Lower leg skin (tissue), 3 donors: ENCODE measurements at regions not wholly inside any gene's neighbourhood (a gene's known extent, or its start where the extent isn't known, plus 50 kb on each side); places are given as distances from the start of the nearest gene placed in this dataset.

Experiments
- CTCF ChIP-seq, 3 donors: fragments of 450-650 bp; IDR thresholded peaks; one replicate each; pipeline ENCODE4 v1.5.1; 2016; ENCODE audit warnings: antibody characterized with exemption in 3 of 3, mild to moderate bottlenecking in 3 of 3, moderate library complexity in 2 of 3
- POLR2A ChIP-seq, 2 donors: fragments of 450-650 bp; IDR thresholded peaks; one replicate each; pipeline ENCODE4 v1.6.1; 2016 to 2017; ENCODE audit warnings: antibody characterized with exemption in 2 of 2, mild to moderate bottlenecking in 1 of 2, moderate library complexity in 1 of 2

- no peak for TF ChIP-seq CTCF (IDR thresholded peaks at IDR 0.05)
- TF ChIP-seq POLR2A (IDR thresholded peaks at IDR 0.05): no peak
Measured at GRCh38 chr14:58912287-58912686, 274.5 kb downstream of the DACT1 start.
